Chondrocyte (in vitro differentiated cells): ENCODE measurements at regions not wholly inside any gene's neighbourhood (a gene's known extent, or its start where the extent isn't known, plus 50 kb on each side); places are given as distances from the start of the nearest gene placed in this dataset.

Experiments used
- DNase-seq: peaks from one replicate; pipeline ENCODE4 v3.0.0; 2021; ENCODE audit warnings: mixed read lengths, low spot score
- H3K27ac Mint-ChIP-seq: one replicate; pipeline ENCODE4 v1.8.0; 2021; ENCODE audit warnings: mild to moderate bottlenecking, moderate library complexity, mixed read lengths; ENCODE audit not compliant: unreplicated experiment
- H3K27me3 Mint-ChIP-seq: 2 replicates; pipeline ENCODE4 v1.8.0; 2021; ENCODE audit warnings: low read depth, mixed read lengths
- H3K36me3 Mint-ChIP-seq: 2 replicates; pipeline ENCODE4 v1.8.0; 2021; ENCODE audit warnings: low read depth, mixed read lengths
- H3K4me1 Mint-ChIP-seq: 2 replicates; pipeline ENCODE4 v1.8.0; 2021; ENCODE audit warnings: low read depth, mild to moderate bottlenecking, mixed read lengths
- H3K4me3 Mint-ChIP-seq: one replicate; pipeline ENCODE4 v1.8.0; 2021; ENCODE audit warnings: mild to moderate bottlenecking, moderate library complexity, mixed read lengths; ENCODE audit not compliant: unreplicated experiment
- H3K9me3 Mint-ChIP-seq: 2 replicates; pipeline ENCODE4 v1.8.0; 2021; ENCODE audit warnings: low read depth, mixed read lengths
- TF ChIP-seq, protein P1 (sequence below): fragments of 200-600 bp; sonication (generic); IDR thresholded peaks from 2 replicates; pipeline ENCODE4 v1.5.0; 2021; ENCODE audit warnings: antibody characterized with exemption, mild to moderate bottlenecking, moderate library complexity

DNA sequence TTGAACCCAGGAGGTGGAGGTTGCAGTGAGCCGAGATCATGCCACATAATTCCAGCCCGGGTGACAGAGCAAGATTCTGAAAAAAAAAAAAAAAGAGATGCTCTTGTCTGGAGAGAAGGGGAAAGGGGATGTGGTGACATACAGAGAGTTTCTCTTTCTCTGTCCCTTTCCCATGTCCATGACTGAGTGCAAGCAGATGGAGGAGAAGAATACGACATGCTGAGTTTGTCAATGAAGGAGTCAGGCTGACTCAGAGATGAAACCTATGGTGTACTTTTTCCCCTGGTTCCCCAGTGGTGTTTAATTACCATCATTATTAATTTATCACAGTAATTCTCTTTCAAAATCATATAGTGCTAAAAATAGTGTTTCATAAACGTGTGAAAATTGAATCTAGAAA, 448.8 kb downstream of the FOXO1 start:
- H3K36me3 Mint-ChIP-seq: no peaks in the 10 kb centered on the region
- H3K9me3 Mint-ChIP-seq: no peaks in the 10 kb centered on the region
- H3K27me3 Mint-ChIP-seq: no peaks in the 10 kb centered on the region
- H3K4me1 Mint-ChIP-seq: peaks cover 28% of the 10 kb centered on the region
- no peak overlapping the region for H3K27ac Mint-ChIP-seq
- no peak for DNase-seq
- TF ChIP-seq, protein P1, sequence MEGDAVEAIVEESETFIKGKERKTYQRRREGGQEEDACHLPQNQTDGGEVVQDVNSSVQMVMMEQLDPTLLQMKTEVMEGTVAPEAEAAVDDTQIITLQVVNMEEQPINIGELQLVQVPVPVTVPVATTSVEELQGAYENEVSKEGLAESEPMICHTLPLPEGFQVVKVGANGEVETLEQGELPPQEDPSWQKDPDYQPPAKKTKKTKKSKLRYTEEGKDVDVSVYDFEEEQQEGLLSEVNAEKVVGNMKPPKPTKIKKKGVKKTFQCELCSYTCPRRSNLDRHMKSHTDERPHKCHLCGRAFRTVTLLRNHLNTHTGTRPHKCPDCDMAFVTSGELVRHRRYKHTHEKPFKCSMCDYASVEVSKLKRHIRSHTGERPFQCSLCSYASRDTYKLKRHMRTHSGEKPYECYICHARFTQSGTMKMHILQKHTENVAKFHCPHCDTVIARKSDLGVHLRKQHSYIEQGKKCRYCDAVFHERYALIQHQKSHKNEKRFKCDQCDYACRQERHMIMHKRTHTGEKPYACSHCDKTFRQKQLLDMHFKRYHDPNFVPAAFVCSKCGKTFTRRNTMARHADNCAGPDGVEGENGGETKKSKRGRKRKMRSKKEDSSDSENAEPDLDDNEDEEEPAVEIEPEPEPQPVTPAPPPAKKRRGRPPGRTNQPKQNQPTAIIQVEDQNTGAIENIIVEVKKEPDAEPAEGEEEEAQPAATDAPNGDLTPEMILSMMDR: no peak
- H3K4me3 Mint-ChIP-seq: no peak overlapping the region

DNA sequence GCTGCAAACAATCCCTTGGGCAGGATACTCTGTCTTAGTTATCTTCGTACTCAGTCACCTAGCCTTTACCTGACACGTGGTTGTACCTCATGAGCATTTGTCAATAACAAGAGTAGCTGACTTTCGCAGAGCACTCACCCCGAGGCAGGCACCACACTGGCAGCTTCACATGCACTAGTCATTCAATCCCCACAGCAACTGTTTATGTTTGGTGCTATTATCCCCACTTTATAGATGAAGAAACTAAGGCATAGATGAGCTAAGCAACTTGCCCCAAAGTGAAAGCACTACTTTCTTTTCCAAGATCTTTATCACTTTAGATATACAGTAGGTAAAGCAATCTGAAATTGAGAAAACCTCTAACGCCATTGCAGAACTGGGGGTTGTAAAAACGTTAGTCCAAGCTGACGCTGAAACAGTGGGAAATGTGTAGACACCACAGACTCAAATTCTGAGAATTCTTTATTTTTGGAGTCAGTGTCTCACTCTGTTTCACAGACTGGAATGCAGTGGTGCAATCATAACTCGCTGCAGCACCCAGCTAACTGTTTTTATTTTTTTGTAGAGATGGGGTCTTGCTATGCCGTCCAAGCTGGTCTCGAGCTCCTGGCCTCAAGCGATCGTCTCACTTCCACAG, 446.0 kb downstream of the FOXO1 start:
- Mint-ChIP-seq H3K9me3 (no peaks in the 10 kb centered on the region), H3K4me3 (no peak overlapping the region), H3K27me3 (no peaks in the 10 kb centered on the region), H3K27ac (peak overlapping the region; percentile 52), H3K4me1 (peaks cover 28% of the 10 kb centered on the region), H3K36me3 (no peaks in the 10 kb centered on the region)
- DNase-seq: no peak
- TF ChIP-seq, protein P1: no peak

DNA sequence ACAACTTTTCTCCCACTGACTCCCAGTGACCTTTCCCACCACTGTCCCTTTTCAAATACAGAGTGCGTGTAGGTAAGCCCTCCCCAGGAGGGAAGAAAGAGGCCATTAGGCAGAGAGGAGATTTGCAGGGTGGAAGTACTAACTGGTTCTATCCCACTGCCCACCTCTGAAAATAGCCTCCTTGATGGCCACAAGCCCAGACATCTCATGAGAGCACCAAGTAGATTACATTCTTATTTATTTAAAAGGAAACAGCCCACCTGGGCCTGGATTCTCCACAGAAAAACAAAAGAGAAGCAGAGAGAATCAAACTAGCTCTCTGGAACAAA, 445.3 kb downstream of the FOXO1 start:
- no peak for DNase-seq
- TF ChIP-seq, protein P1: no peak
- Mint-ChIP-seq H3K36me3 (no peaks in the 10 kb centered on the region), H3K4me3 (no peak overlapping the region), H3K27me3 (no peaks in the 10 kb centered on the region), H3K27ac (peak overlapping the region; percentile 52), H3K4me1 (peaks cover 28% of the 10 kb centered on the region), H3K9me3 (no peaks in the 10 kb centered on the region)

DNA sequence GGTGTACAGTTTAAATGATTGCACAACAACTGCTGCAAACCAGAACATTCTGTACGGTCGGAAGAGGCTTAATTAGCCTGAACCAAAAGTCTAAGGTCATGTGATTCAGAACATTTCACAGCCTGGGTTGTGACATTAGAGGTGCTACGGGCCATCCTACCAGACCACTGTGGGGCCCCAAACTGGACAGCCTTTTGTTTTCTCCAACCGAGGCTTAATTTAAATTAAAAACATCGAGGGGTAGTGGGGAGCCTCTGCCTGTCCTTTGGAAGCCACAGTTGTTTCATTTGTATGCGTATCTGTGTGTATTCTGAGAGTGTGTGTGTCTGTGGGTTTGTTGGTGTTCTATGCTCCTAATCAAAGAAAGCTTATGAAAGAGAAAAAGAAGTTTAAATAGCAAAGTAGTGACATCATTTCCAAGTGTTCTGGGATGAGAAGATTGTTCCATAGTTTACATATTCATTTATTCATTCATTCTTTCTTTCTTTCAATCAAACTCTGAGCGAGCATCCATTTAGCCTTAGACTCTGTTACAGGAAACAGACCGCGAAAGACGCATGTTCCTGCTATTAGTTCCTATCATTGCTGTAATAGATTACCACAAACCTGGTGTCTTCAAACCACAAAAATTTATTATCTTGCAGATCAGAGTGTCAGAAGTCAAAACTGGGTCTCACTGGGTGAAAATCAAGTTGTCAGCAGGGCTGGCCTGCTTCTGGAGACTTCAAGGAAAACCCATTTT, 444.8 kb downstream of the FOXO1 start:
- Mint-ChIP-seq H3K4me1 (peaks cover 28% of the 10 kb centered on the region), H3K27me3 (no peaks in the 10 kb centered on the region), H3K9me3 (no peaks in the 10 kb centered on the region), H3K36me3 (no peaks in the 10 kb centered on the region), H3K4me3 (no peak overlapping the region), H3K27ac (peak overlapping the region; percentile 52)
- TF ChIP-seq, protein P1: no peak
- no peak for DNase-seq

DNA sequence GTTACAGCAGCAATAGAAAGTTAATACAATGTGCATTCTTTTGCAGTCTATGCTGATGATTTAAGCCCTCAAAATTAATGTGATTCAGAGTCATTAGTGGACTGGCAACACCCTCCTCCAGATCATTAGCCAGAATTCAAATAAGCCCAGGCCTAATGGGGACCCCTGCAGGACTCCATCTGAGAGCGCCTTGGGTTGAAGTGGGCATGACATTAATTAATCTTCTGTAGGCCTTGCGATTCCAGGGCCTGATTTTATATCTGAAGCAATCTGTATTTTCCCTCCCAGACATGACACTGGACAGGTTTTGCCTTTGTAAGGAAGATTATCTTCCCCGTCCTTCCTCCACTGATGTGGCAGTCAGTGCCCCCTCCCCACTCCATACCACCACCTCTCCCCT, 442.9 kb downstream of the FOXO1 start:
- Mint-ChIP-seq H3K4me1 (peaks cover 28% of the 10 kb centered on the region), H3K27ac (no peak overlapping the region), H3K36me3 (no peaks in the 10 kb centered on the region), H3K4me3 (no peak overlapping the region), H3K27me3 (no peaks in the 10 kb centered on the region), H3K9me3 (no peaks in the 10 kb centered on the region)
- no peak for DNase-seq
- TF ChIP-seq, protein P1: no peak
